ENCODE measurements at regions not wholly inside any gene's neighbourhood (a gene's known extent, or its start where the extent isn't known, plus 50 kb on each side); places are given as distances from the start of the nearest gene placed in this dataset.

GRCh38 chr5:168012006-168012405 lies 279.4 kb upstream of the WWC1 start:
- TF ChIP-seq CREB5 (CRISPR knock-in tag; IDR thresholded peaks at IDR 0.05; ENCODE audit: low read depth): no peak
- no peak for TF ChIP-seq ZFP3 (CRISPR knock-in tag; IDR thresholded peaks at IDR 0.05)
- no peak for TF ChIP-seq PATZ1 (CRISPR knock-in tag; IDR thresholded peaks at IDR 0.05; ENCODE audit: borderline replicate concordance)
- no peak for TF ChIP-seq ISL1 (CRISPR knock-in tag; IDR thresholded peaks at IDR 0.05)

Measured in SK-N-SH treated with all-trans-retinoic acid at 6 μM for 48 hours (cell line).